ENCODE measurements at regions not wholly inside any gene's neighbourhood (a gene's known extent, or its start where the extent isn't known, plus 50 kb on each side); places are given as distances from the start of the nearest gene placed in this dataset.

DNA sequence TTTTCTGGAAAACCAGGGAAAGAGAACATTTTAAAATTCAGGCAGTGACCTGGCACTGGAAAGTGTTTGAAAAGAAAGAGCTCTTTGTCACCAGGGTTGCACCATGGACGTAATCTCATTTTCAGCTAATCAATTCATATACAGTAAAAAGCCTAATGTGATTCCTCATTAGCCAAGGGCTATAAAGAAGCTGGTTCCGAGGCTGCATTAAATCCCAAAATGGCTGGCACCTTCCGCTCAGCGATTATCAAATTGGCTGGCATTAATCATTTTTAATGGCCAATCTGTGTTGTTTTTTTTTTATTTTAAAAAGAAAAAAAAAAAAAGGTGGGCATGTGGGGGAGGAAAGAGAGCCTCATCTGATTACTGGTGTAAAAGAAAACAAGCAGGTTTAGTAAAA lies 341.4 kb downstream of the RAB28 start:
- TF ChIP-seq, protein P1, sequence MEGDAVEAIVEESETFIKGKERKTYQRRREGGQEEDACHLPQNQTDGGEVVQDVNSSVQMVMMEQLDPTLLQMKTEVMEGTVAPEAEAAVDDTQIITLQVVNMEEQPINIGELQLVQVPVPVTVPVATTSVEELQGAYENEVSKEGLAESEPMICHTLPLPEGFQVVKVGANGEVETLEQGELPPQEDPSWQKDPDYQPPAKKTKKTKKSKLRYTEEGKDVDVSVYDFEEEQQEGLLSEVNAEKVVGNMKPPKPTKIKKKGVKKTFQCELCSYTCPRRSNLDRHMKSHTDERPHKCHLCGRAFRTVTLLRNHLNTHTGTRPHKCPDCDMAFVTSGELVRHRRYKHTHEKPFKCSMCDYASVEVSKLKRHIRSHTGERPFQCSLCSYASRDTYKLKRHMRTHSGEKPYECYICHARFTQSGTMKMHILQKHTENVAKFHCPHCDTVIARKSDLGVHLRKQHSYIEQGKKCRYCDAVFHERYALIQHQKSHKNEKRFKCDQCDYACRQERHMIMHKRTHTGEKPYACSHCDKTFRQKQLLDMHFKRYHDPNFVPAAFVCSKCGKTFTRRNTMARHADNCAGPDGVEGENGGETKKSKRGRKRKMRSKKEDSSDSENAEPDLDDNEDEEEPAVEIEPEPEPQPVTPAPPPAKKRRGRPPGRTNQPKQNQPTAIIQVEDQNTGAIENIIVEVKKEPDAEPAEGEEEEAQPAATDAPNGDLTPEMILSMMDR (IDR thresholded peaks at IDR 0.05), result no peak
- no peak for TF ChIP-seq POLR2A (IDR thresholded peaks at IDR 0.05)
